ENCODE measurements at regions not wholly inside any gene's neighbourhood (a gene's known extent, or its start where the extent isn't known, plus 50 kb on each side); places are given as distances from the start of the nearest gene placed in this dataset.

- no peak for TF ChIP-seq POLR2A (IDR thresholded peaks at IDR 0.05)
- TF ChIP-seq CTCF (IDR thresholded peaks at IDR 0.05): no peak
Measured at GRCh38 chr5:13317654-13318053, 626.8 kb downstream of the DNAH5 start.

Measured in upper lobe of left lung (tissue), 4 donors.